Stimulated activated CD8-positive, alpha-beta memory T cell treated with anti-CD3 and anti-CD28 coated beads, Interleukin-4, amount 100 ng/mL, for 1 hour (primary cell): ENCODE measurements at regions not wholly inside any gene's neighbourhood (a gene's known extent, or its start where the extent isn't known, plus 50 kb on each side); places are given as distances from the start of the nearest gene placed in this dataset.
"Not testable (repeated sequence)": the region's sequence is repeated elsewhere in the genome, so short reads cannot be mapped to it uniquely, and the experiment has no call there.

ENCODE experiments used
- DNase-seq, 2 donors: peaks; one replicate each; pipeline ENCODE4 v3.0.0-alpha.2; 2020; ENCODE audit warnings: low read depth in 2 of 2, low spot score in 1 of 2

GRCh38 chr1:88566615-88567387, 117.3 kb upstream of the PKN2 start:
- DNase-seq, result no peak

- no peak for DNase-seq
Observed at GRCh38 chr1:88571506-88571905, 112.6 kb upstream of the PKN2 start.

GRCh38 chr1:88579598-88579997, 104.5 kb upstream of the PKN2 start:
- DNase-seq, result no peak

GRCh38 chr1:88581703-88582102, 102.4 kb upstream of the PKN2 start:
- DNase-seq, result no peak

GRCh38 chr1:88593358-88593757, 90.7 kb upstream of the PKN2 start:
- no peak for DNase-seq

GRCh38 chr1:88595355-88596002, 88.6 kb upstream of the PKN2 start:
- no peak for DNase-seq

- DNase-seq, result not testable (repeated sequence)
Observed at GRCh38 chr1:88597973-88598372, 86.1 kb upstream of the PKN2 start.

GRCh38 chr1:88608139-88608943, 75.7 kb upstream of the PKN2 start:
- no peak for DNase-seq

GRCh38 chr1:88609051-88609450, 75.0 kb upstream of the PKN2 start:
- no peak for DNase-seq

GRCh38 chr1:88610687-88611086, 73.4 kb upstream of the PKN2 start:
- DNase-seq, result no peak

GRCh38 chr1:88612292-88612691, 71.8 kb upstream of the PKN2 start:
- no peak for DNase-seq

- DNase-seq, result no peak
Observed at GRCh38 chr1:88612773-88613172, 71.3 kb upstream of the PKN2 start.

GRCh38 chr1:88618331-88618730, 65.7 kb upstream of the PKN2 start:
- no peak for DNase-seq

- not testable (repeated sequence) for DNase-seq
Observed at GRCh38 chr1:88623101-88623500, 61.0 kb upstream of the PKN2 start.
